OCI-LY3 (cell line): ENCODE measurements at regions not wholly inside any gene's neighbourhood (a gene's known extent, or its start where the extent isn't known, plus 50 kb on each side); places are given as distances from the start of the nearest gene placed in this dataset.

Source experiments
- H2AFZ ChIP-seq: fragments of 200-600, 300-600 bp; shearing (Covaris generic); 2 replicates; pipeline ENCODE4 v1.6.0; 2014; ENCODE audit warnings: antibody characterized with exemption, low read depth, low read length
- H3K27ac ChIP-seq: fragments of 200-600, 300-600 bp; sonication (generic); 2 replicates; pipeline ENCODE4 v1.5.1; 2014; ENCODE audit warnings: mild to moderate bottlenecking, low read length, moderate library complexity, mixed read lengths
- H3K27me3 ChIP-seq: fragments of 200-600, 300-600 bp; sonication (generic); 2 replicates; pipeline ENCODE4 v1.6.1; 2014; ENCODE audit warnings: low read depth, low read length, mixed read lengths
- H3K36me3 ChIP-seq: fragments of 200-600, 300-600 bp; sonication (generic); replicated peaks from 2 replicates; pipeline ENCODE3; 2014; ENCODE audit warnings: low read depth, low read length, mixed read lengths
- H3K4me1 ChIP-seq: fragments of 300-600, 200-600 bp; sonication (generic); 2 replicates; pipeline ENCODE4 v1.6.1; 2014; ENCODE audit warnings: low read length, mixed read lengths
- H3K4me2 ChIP-seq: fragments of 200-600, 300-600 bp; sonication (generic); 2 replicates; pipeline ENCODE4 v1.6.1; 2014; ENCODE audit warnings: low read length, mixed read lengths
- H3K4me3 ChIP-seq: fragments of 300-600, 200-600 bp; sonication (generic); 2 replicates; pipeline ENCODE4 v1.5.1; 2014; ENCODE audit warnings: antibody characterized with exemption, mild to moderate bottlenecking, low read length, moderate library complexity
- H3K79me2 ChIP-seq: fragments of 300-600, 200-600 bp; shearing (Covaris generic); 2 replicates; pipeline ENCODE4 v1.6.1; 2014; ENCODE audit warnings: mild to moderate bottlenecking, low read length, mixed read lengths
- H3K9ac ChIP-seq: fragments of 300-600, 200-600 bp; shearing (Covaris generic); 2 replicates; pipeline ENCODE4 v1.6.0; 2014; ENCODE audit warnings: mild to moderate bottlenecking, low read length, moderate library complexity
- H3K9me3 ChIP-seq: fragments of 200-600, 300-600 bp; shearing (Covaris generic); 2 replicates; pipeline ENCODE4 v1.6.1; 2014; ENCODE audit warnings: low read length, mixed read lengths; ENCODE audit not compliant: insufficient read depth
- H4K20me1 ChIP-seq: fragments of 200-600, 300-600 bp; sonication (generic); 2 replicates; pipeline ENCODE4 v1.6.1; 2016; ENCODE audit warnings: low read length, mixed read lengths; ENCODE audit not compliant: insufficient read depth
- CTCF ChIP-seq: fragments of 200-600, 300-600 bp; sonication (generic); IDR thresholded peaks from 2 replicates; pipeline ENCODE4 v1.5.1; 2014; ENCODE audit warnings: antibody characterized with exemption, low read length, low read depth
- EZH2phosphoT487 ChIP-seq: fragments of 200-600 bp; shearing (Covaris generic); IDR thresholded peaks from 2 replicates; pipeline ENCODE4 v1.6.1; 2018; ENCODE audit warnings: antibody characterized with exemption, mixed run types, low read depth

- Histone ChIP-seq H3K27ac (no peak overlapping the region), H3K9ac (no peak overlapping the region), H3K9me3 (no peaks in the 10 kb centered on the region), H3K79me2 (no peaks in the 10 kb centered on the region), H3K36me3 (no peaks in the 10 kb centered on the region), H2AFZ (no peak overlapping the region), H3K4me3 (no peak overlapping the region), H3K4me2 (no peak overlapping the region), H3K27me3 (no peaks in the 10 kb centered on the region), H4K20me1 (no peaks in the 10 kb centered on the region), H3K4me1 (no peaks in the 10 kb centered on the region)
- no peak for TF ChIP-seq CTCF
- no peak for TF ChIP-seq EZH2phosphoT487
These were observed 209.0 kb upstream of the SLC35B3 start for GRCh38 chr6:8644306-8644705.

GRCh38 chr6:8642854-8643253 is 207.5 kb upstream of the SLC35B3 start:
- TF ChIP-seq CTCF (no peak), EZH2phosphoT487 (no peak)
- Histone ChIP-seq H3K79me2 (no peaks in the 10 kb centered on the region), H2AFZ (no peak overlapping the region), H3K27me3 (no peaks in the 10 kb centered on the region), H4K20me1 (no peaks in the 10 kb centered on the region), H3K9me3 (no peaks in the 10 kb centered on the region), H3K27ac (no peak overlapping the region), H3K4me3 (no peak overlapping the region), H3K4me1 (no peaks in the 10 kb centered on the region), H3K4me2 (no peak overlapping the region), H3K36me3 (no peaks in the 10 kb centered on the region), H3K9ac (no peak overlapping the region)

GRCh38 chr6:8642131-8642530 is 206.8 kb upstream of the SLC35B3 start:
- Histone ChIP-seq H3K9me3 (no peaks in the 10 kb centered on the region), H3K4me3 (no peak overlapping the region), H3K27me3 (no peaks in the 10 kb centered on the region), H3K36me3 (no peaks in the 10 kb centered on the region), H4K20me1 (no peaks in the 10 kb centered on the region), H3K27ac (no peak overlapping the region), H2AFZ (no peak overlapping the region), H3K79me2 (no peaks in the 10 kb centered on the region), H3K4me2 (no peak overlapping the region), H3K4me1 (no peaks in the 10 kb centered on the region), H3K9ac (no peak overlapping the region)
- no peak for TF ChIP-seq EZH2phosphoT487
- no peak for TF ChIP-seq CTCF

GRCh38 chr6:8639928-8640649 is 204.7 kb upstream of the SLC35B3 start:
- TF ChIP-seq EZH2phosphoT487 (no peak), CTCF (no peak)
- no peaks in the 10 kb centered on the region for H4K20me1 ChIP-seq
- no peak overlapping the region for H3K4me2 ChIP-seq
- no peak overlapping the region for H3K4me3 ChIP-seq
- H3K9ac ChIP-seq, result no peak overlapping the region
- no peak overlapping the region for H3K27ac ChIP-seq
- no peaks in the 10 kb centered on the region for H3K36me3 ChIP-seq
- H3K27me3 ChIP-seq, result no peaks in the 10 kb centered on the region
- no peaks in the 10 kb centered on the region for H3K79me2 ChIP-seq
- no peaks in the 10 kb centered on the region for H3K4me1 ChIP-seq
- no peaks in the 10 kb centered on the region for H3K9me3 ChIP-seq
- no peak overlapping the region for H2AFZ ChIP-seq
